ENCODE measurements at regions not wholly inside any gene's neighbourhood (a gene's known extent, or its start where the extent isn't known, plus 50 kb on each side); places are given as distances from the start of the nearest gene placed in this dataset.

- WGBS, 2 donors = 31 to 35% methylated on average over 1 of the region's 1 CpG
- H3K36me3 ChIP-seq (ENCODE audit: low read depth, missing control alignments) = no peaks in the 10 kb centered on the region
- no peaks in the 10 kb centered on the region for H3K4me1 ChIP-seq
- H3K9me3 ChIP-seq = no peaks in the 10 kb centered on the region
- H3K4me3 ChIP-seq = no peak overlapping the region
- TF ChIP-seq POLR2A (IDR thresholded peaks at IDR 0.05) (no peak), CTCF (IDR thresholded peaks at IDR 0.05) (peak in 1 of 3 experiments; percentile 21)
- H3K27ac ChIP-seq = no peak overlapping the region
- no peak for DNase-seq
- intact Hi-C loops (cut with DNase I; ENCODE audit: low total_unique reads) = no loop called here
- no peaks in the 10 kb centered on the region for H3K27me3 ChIP-seq
These were observed 68.7 kb upstream of the WDR41 start for GRCh38 chr5:77560677-77561263.

GRCh38 chr5:77558266-77558665, 66.2 kb upstream of the WDR41 start:
- Histone ChIP-seq H3K9me3 (no peaks in the 10 kb centered on the region), H3K27ac (no peak overlapping the region), H3K27me3 (no peaks in the 10 kb centered on the region), H3K4me3 (no peak overlapping the region), H3K4me1 (no peaks in the 10 kb centered on the region), H3K36me3 (ENCODE audit: low read depth, missing control alignments) (no peaks in the 10 kb centered on the region)
- intact Hi-C loops (cut with DNase I; ENCODE audit: low total_unique reads) = no loop called here
- TF ChIP-seq POLR2A (IDR thresholded peaks at IDR 0.05) (no peak), CTCF (IDR thresholded peaks at IDR 0.05) (no peak)
- 53 to 58% methylated on average over 5 of the region's 5 CpGs for WGBS, 2 donors
- no peak for DNase-seq

- no peaks in the 10 kb centered on the region for H3K9me3 ChIP-seq
- intact Hi-C loops (cut with DNase I; ENCODE audit: low total_unique reads) = no loop called here
- TF ChIP-seq POLR2A (IDR thresholded peaks at IDR 0.05) (no peak), CTCF (IDR thresholded peaks at IDR 0.05) (no peak)
- H3K27me3 ChIP-seq = no peaks in the 10 kb centered on the region
- DNase-seq = no peak
- no peaks in the 10 kb centered on the region for H3K36me3 ChIP-seq (ENCODE audit: low read depth, missing control alignments)
- no peak overlapping the region for H3K4me3 ChIP-seq
- no peaks in the 10 kb centered on the region for H3K4me1 ChIP-seq
- no peak overlapping the region for H3K27ac ChIP-seq
- 74 to 87% methylated on average over 1 of the region's 1 CpG for WGBS, 2 donors
These were observed 58.3 kb upstream of the WDR41 start for GRCh38 chr5:77550406-77550805.

GRCh38 chr5:77545285-77545684, 53.2 kb upstream of the WDR41 start:
- DNase-seq = no peak
- Histone ChIP-seq H3K27me3 (no peaks in the 10 kb centered on the region), H3K9me3 (no peaks in the 10 kb centered on the region), H3K27ac (no peak overlapping the region), H3K36me3 (ENCODE audit: low read depth, missing control alignments) (no peaks in the 10 kb centered on the region), H3K4me1 (no peaks in the 10 kb centered on the region), H3K4me3 (no peak overlapping the region)
- WGBS, 2 donors = 92 to 98% methylated on average over 12 of the region's 12 CpGs
- TF ChIP-seq POLR2A (IDR thresholded peaks at IDR 0.05) (no peak), CTCF (IDR thresholded peaks at IDR 0.05) (no peak)
- intact Hi-C loops (cut with DNase I; ENCODE audit: low total_unique reads) = no loop called here
